22Rv1 (cell line): ENCODE measurements at regions not wholly inside any gene's neighbourhood (a gene's known extent, or its start where the extent isn't known, plus 50 kb on each side); places are given as distances from the start of the nearest gene placed in this dataset.

ENCODE experiments used
- CTCF ChIP-seq: fragments of 450-650 bp; IDR thresholded peaks from 2 replicates; pipeline ENCODE4 v1.5.1; 2017; ENCODE audit warnings: mild to moderate bottlenecking
- ZFX ChIP-seq: fragments of 450-650 bp; IDR thresholded peaks from 2 replicates; pipeline ENCODE4 v1.6.1; 2017; ENCODE audit warnings: antibody characterized with exemption, borderline replicate concordance

- TF ChIP-seq CTCF (no peak), ZFX (no peak)
These were observed 1440.1 kb downstream of the OTOL1 start for GRCh38 chr3:162936706-162937105.
